ENCODE measurements at regions not wholly inside any gene's neighbourhood (a gene's known extent, or its start where the extent isn't known, plus 50 kb on each side); places are given as distances from the start of the nearest gene placed in this dataset.

DNA sequence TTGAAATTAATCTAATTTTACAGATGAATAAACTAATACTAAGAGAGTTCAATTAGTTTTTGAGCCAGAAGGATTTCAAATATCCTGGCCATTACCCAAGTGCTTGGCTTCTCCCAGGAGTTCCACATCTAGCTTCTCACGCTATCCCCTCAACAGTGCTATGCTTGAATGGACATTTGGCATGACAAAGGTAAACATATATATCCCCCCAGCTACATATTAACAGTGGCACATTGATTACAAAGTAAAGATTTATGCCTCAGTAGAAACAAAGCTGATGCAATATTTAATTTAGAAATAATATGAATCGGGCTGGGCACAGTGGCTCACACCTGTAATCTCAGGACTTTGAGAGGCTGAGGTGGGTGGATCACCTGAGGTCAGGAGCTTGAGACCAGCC lies 434.6 kb upstream of the PRMT6 start:
- no peak overlapping the region for H3K4me3 ChIP-seq (ENCODE audit: extremely low read depth, insufficient read depth, low read length, poor library complexity, severe bottlenecking)
- no peaks in the 10 kb centered on the region for H3K4me1 ChIP-seq (ENCODE audit: control insufficient read depth, insufficient read depth, low read length, poor library complexity, severe bottlenecking)
- no peaks in the 10 kb centered on the region for H3K36me3 ChIP-seq (ENCODE audit: control insufficient read depth, insufficient read depth, low read length)
- 83% methylated on average over 1 of the region's 2 CpGs; no CpG with 5 or more reads in 1 of the 2 experiments for WGBS, 2 experiments (ENCODE audit: insufficient coverage in 2 of 2)
- H3K27ac ChIP-seq (ENCODE audit: low read depth, low read length, severe bottlenecking): no peak overlapping the region
- H3K9me3 ChIP-seq (ENCODE audit: control insufficient read depth, low read length): no peaks in the 10 kb centered on the region

GRCh38 chr1:106637566-106637965 lies 418.9 kb upstream of the PRMT6 start:
- Histone ChIP-seq H3K9me3 (ENCODE audit: control insufficient read depth, low read length) (no peaks in the 10 kb centered on the region), H3K36me3 (ENCODE audit: control insufficient read depth, insufficient read depth, low read length) (no peaks in the 10 kb centered on the region), H3K4me3 (ENCODE audit: extremely low read depth, insufficient read depth, low read length, poor library complexity, severe bottlenecking) (no peak overlapping the region), H3K27ac (ENCODE audit: low read depth, low read length, severe bottlenecking) (no peak overlapping the region), H3K4me1 (ENCODE audit: control insufficient read depth, insufficient read depth, low read length, poor library complexity, severe bottlenecking) (no peaks in the 10 kb centered on the region)
- 87 to 100% methylated on average over 1 of the region's 3 CpGs for WGBS, 2 experiments (ENCODE audit: insufficient coverage in 2 of 2)

GRCh38 chr1:106646261-106646784 lies 410.2 kb upstream of the PRMT6 start:
- Histone ChIP-seq H3K27ac (ENCODE audit: low read depth, low read length, severe bottlenecking) (no peak overlapping the region), H3K9me3 (ENCODE audit: control insufficient read depth, low read length) (no peaks in the 10 kb centered on the region), H3K4me3 (ENCODE audit: extremely low read depth, insufficient read depth, low read length, poor library complexity, severe bottlenecking) (no peak overlapping the region)

GRCh38 chr1:106646816-106647215 lies 409.7 kb upstream of the PRMT6 start:
- Histone ChIP-seq H3K4me3 (ENCODE audit: extremely low read depth, insufficient read depth, low read length, poor library complexity, severe bottlenecking) (no peak overlapping the region), H3K27ac (ENCODE audit: low read depth, low read length, severe bottlenecking) (no peak overlapping the region), H3K9me3 (ENCODE audit: control insufficient read depth, low read length) (no peaks in the 10 kb centered on the region), H3K36me3 (ENCODE audit: control insufficient read depth, insufficient read depth, low read length) (no peaks in the 10 kb centered on the region), H3K4me1 (ENCODE audit: control insufficient read depth, insufficient read depth, low read length, poor library complexity, severe bottlenecking) (no peaks in the 10 kb centered on the region)
- no CpG with 5 or more reads among the region's 1 CpG for WGBS, 2 experiments (ENCODE audit: insufficient coverage in 2 of 2)

More at GRCh38 chr1:106646261-106646784, 410.2 kb upstream of the PRMT6 start:
- no peaks in the 10 kb centered on the region for H3K36me3 ChIP-seq (ENCODE audit: control insufficient read depth, insufficient read depth, low read length)
- H3K4me1 ChIP-seq (ENCODE audit: control insufficient read depth, insufficient read depth, low read length, poor library complexity, severe bottlenecking): no peaks in the 10 kb centered on the region

DNA sequence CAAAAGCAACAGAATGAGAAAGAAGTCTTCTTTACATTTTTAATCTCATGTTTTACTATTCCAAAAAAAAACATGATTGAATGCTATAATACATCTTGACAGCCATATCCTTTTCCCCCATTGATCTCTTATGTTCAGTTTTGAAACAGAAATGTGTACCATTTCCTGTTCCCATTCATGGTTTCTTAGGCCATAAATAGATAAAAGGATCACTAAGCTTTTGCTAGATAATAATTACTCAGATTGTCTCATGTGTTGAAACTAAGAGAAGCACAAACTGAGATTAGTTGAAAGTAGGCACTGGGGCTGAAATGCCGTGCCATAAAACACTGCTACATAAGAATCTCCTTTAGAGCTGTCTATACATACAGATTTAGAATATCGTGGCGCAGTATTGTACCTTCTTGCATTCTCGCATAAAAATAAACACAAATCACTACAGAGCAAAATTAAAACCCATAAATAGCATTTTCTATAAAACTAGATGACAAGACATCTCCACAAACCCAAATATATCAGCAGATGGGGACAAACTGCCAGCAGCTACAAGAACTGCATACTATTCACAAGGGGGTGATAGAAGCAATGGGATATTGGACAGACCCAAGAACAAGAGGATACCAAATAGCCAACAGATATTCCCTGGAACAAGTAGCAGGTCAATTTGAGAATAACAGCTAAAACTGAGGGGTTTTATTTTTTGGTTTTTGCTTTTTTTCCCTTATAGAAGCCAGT lies 405.3 kb upstream of the PRMT6 start:
- H3K4me1 ChIP-seq (ENCODE audit: control insufficient read depth, insufficient read depth, low read length, poor library complexity, severe bottlenecking): no peaks in the 10 kb centered on the region
- no peaks in the 10 kb centered on the region for H3K9me3 ChIP-seq (ENCODE audit: control insufficient read depth, low read length)
- no peak overlapping the region for H3K4me3 ChIP-seq (ENCODE audit: extremely low read depth, insufficient read depth, low read length, poor library complexity, severe bottlenecking)
- H3K27ac ChIP-seq (ENCODE audit: low read depth, low read length, severe bottlenecking): no peak overlapping the region
- no peaks in the 10 kb centered on the region for H3K36me3 ChIP-seq (ENCODE audit: control insufficient read depth, insufficient read depth, low read length)
- 93 to 96% methylated on average over 3 to 4 of the region's 4 CpGs for WGBS, 2 experiments (ENCODE audit: insufficient coverage in 2 of 2)

DNA sequence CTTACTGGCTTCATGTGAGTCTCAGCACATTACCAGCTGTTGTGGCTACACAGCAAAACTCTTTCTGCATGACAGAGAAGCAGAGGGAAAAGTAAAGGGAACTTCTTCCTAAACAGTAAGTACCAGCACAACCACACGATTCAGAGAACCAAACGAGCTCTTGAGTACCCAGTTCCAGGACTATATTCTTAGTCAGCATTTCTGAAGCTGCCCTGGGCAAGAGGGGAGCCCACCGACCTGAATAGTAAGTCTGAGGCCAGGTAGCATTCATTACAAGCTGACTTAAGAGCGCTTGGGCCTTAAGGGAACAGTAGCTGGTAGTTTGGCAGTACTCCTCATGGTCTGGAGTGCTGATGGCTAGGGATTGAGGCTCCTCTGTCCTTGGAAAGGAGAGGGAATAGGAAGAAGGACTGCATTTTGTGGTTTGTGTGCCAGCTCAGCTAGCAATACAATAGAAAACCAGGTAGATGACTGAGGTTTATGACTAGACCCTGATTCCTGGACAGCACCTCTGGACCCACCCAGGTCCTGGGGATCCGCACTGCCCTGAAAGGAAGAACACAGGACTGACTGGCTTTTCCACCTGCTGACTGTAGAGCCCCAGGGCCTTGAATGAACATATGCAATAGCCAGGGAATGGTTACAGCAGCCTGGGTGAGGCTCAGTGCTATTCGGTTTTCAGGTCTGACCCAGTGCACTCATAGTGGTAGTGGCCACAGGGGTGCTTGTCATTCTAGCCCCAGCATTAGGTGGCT lies 396.8 kb upstream of the PRMT6 start:
- H3K4me3 ChIP-seq (ENCODE audit: extremely low read depth, insufficient read depth, low read length, poor library complexity, severe bottlenecking): no peak overlapping the region
- H3K9me3 ChIP-seq (ENCODE audit: control insufficient read depth, low read length): peaks cover 12% of the 10 kb centered on the region
- no peaks in the 10 kb centered on the region for H3K36me3 ChIP-seq (ENCODE audit: control insufficient read depth, insufficient read depth, low read length)
- no peaks in the 10 kb centered on the region for H3K4me1 ChIP-seq (ENCODE audit: control insufficient read depth, insufficient read depth, low read length, poor library complexity, severe bottlenecking)
- WGBS, 2 experiments (ENCODE audit: insufficient coverage in 2 of 2): 85% methylated on average over 5 to 6 of the region's 6 CpGs
- no peak overlapping the region for H3K27ac ChIP-seq (ENCODE audit: low read depth, low read length, severe bottlenecking)

DNA sequence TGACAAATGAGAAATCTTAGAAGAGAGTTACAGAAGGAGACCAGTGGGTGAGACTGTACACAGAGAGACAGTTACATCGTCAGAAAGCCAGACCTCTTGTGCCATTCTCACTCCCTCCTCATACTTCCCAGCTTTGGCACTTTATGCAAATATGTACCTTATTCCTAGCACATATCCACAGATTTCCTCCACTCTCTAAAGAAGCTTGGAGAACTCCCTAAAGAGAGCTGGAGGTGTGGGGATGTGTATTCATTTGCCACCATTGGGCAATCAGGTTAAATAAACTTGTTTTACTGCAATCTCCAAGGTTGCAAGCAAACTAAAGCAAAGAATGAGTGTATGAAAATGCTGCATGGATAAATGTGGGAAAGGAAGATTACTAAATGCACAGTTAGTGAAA lies 380.9 kb upstream of the PRMT6 start:
- no peaks in the 10 kb centered on the region for H3K9me3 ChIP-seq (ENCODE audit: control insufficient read depth, low read length)
- H3K27ac ChIP-seq (ENCODE audit: low read depth, low read length, severe bottlenecking): no peak overlapping the region
- H3K36me3 ChIP-seq (ENCODE audit: control insufficient read depth, insufficient read depth, low read length): no peaks in the 10 kb centered on the region
- H3K4me1 ChIP-seq (ENCODE audit: control insufficient read depth, insufficient read depth, low read length, poor library complexity, severe bottlenecking): no peaks in the 10 kb centered on the region
- H3K4me3 ChIP-seq (ENCODE audit: extremely low read depth, insufficient read depth, low read length, poor library complexity, severe bottlenecking): no peak overlapping the region
- WGBS, 2 experiments (ENCODE audit: insufficient coverage in 2 of 2): 100% methylated on average over 1 of the region's 1 CpG; no CpG with 5 or more reads in 1 of the 2 experiments

DNA sequence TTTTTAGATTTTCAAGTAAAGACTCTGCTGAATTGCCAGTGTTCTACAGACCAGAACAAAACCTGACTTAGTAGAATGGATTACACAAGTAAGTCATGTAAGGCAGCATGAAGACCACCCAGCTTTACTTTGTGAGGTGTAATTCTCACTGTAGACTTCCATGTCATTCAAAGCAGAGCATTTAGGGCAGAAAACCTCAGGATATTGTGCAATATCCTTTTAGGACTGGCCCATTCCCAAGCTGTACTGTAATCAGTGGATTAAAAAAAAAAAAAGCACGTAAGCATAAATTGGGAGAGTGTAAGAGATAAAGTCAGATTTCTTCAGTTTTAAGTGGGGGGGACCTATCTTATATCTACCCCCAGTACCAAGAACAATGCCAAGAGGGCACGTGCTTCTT lies 380.5 kb upstream of the PRMT6 start:
- WGBS, 2 experiments (ENCODE audit: insufficient coverage in 2 of 2): no CpG with 5 or more reads among the region's 2 CpGs
- no peak overlapping the region for H3K27ac ChIP-seq (ENCODE audit: low read depth, low read length, severe bottlenecking)
- no peaks in the 10 kb centered on the region for H3K36me3 ChIP-seq (ENCODE audit: control insufficient read depth, insufficient read depth, low read length)
- no peaks in the 10 kb centered on the region for H3K4me1 ChIP-seq (ENCODE audit: control insufficient read depth, insufficient read depth, low read length, poor library complexity, severe bottlenecking)
- H3K4me3 ChIP-seq (ENCODE audit: extremely low read depth, insufficient read depth, low read length, poor library complexity, severe bottlenecking): no peak overlapping the region
- H3K9me3 ChIP-seq (ENCODE audit: control insufficient read depth, low read length): no peaks in the 10 kb centered on the region

GRCh38 chr1:106677181-106677580 lies 379.3 kb upstream of the PRMT6 start:
- Histone ChIP-seq H3K4me3 (ENCODE audit: extremely low read depth, insufficient read depth, low read length, poor library complexity, severe bottlenecking) (no peak overlapping the region), H3K27ac (ENCODE audit: low read depth, low read length, severe bottlenecking) (no peak overlapping the region), H3K36me3 (ENCODE audit: control insufficient read depth, insufficient read depth, low read length) (no peaks in the 10 kb centered on the region), H3K4me1 (ENCODE audit: control insufficient read depth, insufficient read depth, low read length, poor library complexity, severe bottlenecking) (no peaks in the 10 kb centered on the region), H3K9me3 (ENCODE audit: control insufficient read depth, low read length) (no peaks in the 10 kb centered on the region)
- no CpG with 5 or more reads among the region's 3 CpGs for WGBS, 2 experiments (ENCODE audit: insufficient coverage in 2 of 2)

- Histone ChIP-seq H3K9me3 (ENCODE audit: control insufficient read depth, low read length) (no peaks in the 10 kb centered on the region), H3K4me3 (ENCODE audit: extremely low read depth, insufficient read depth, low read length, poor library complexity, severe bottlenecking) (no peak overlapping the region)
- WGBS, 2 experiments (ENCODE audit: insufficient coverage in 2 of 2): no CpG with 5 or more reads among the region's 3 CpGs
Observed at GRCh38 chr1:106677721-106678120, 378.8 kb upstream of the PRMT6 start.

More at GRCh38 chr1:106677721-106678120, 378.8 kb upstream of the PRMT6 start:
- Histone ChIP-seq H3K4me1 (ENCODE audit: control insufficient read depth, insufficient read depth, low read length, poor library complexity, severe bottlenecking) (no peaks in the 10 kb centered on the region), H3K36me3 (ENCODE audit: control insufficient read depth, insufficient read depth, low read length) (no peaks in the 10 kb centered on the region), H3K27ac (ENCODE audit: low read depth, low read length, severe bottlenecking) (no peak overlapping the region)
